IMR-90 (cell line): ENCODE measurements at regions not wholly inside any gene's neighbourhood (a gene's known extent, or its start where the extent isn't known, plus 50 kb on each side); places are given as distances from the start of the nearest gene placed in this dataset.

ENCODE experiments used
- ATAC-seq: fragments of 200-7000 bp; cut with Tn5 transposase; 2 replicates; pipeline ENCODE4 v1.9.1; 2020; ENCODE audit warnings: low read depth, mild to moderate bottlenecking, moderate library complexity
- BruUV-seq: library from RNA; stranded (reverse); fragments of 400-500 nt; replicated peaks from 2 replicates; lab custom pipeline; 2021; lab: Mats Ljungman, UMichigan
- CTCF ChIA-PET: fragments of 300-600 bp; formaldehyde crosslinking; extraction: SDS; loops from one replicate; lab custom pipeline; 2021; ENCODE audit warnings: antibody characterized with exemption; lab: Yijun Ruan, JAX
- POLR2A ChIA-PET: fragments of 300-600 bp; sonication (Branson Sonifier 250); formaldehyde crosslinking; loops from one replicate; lab custom pipeline; 2022; ENCODE audit warnings: antibody characterized with exemption; ENCODE audit not compliant: unreplicated experiment; lab: Charles Lee
- DNase-seq: peaks from one replicate; pipeline ENCODE4 v3.0.0; 2013
- H2AFZ ChIP-seq: replicated peaks from 2 replicates; pipeline ENCODE3; 2013; ENCODE audit warnings: low read length, mild to moderate bottlenecking; ENCODE audit not compliant: poor library complexity
- H2AK5ac ChIP-seq: 2 replicates; pipeline ENCODE4 v1.6.1; 2013; ENCODE audit warnings: low read depth, low read length, inconsistent platforms
- H2AK9ac ChIP-seq: replicated peaks from 2 replicates; pipeline ENCODE3; 2013; ENCODE audit warnings: mild to moderate bottlenecking, low read depth, low read length, moderate library complexity; ENCODE audit not compliant: poor library complexity
- H2BK120ac ChIP-seq: 2 replicates; pipeline ENCODE4 v1.6.1; 2013; ENCODE audit warnings: low read depth, low read length, inconsistent platforms
- H2BK15ac ChIP-seq: 3 replicates; pipeline ENCODE4 v1.6.1; 2013; ENCODE audit warnings: low read depth, low read length, inconsistent platforms
- H2BK20ac ChIP-seq: 2 replicates; pipeline ENCODE4 v1.6.1; 2013; ENCODE audit warnings: low read depth, mild to moderate bottlenecking, inconsistent platforms, low read length, moderate library complexity
- H2BK5ac ChIP-seq: 2 replicates; pipeline ENCODE4 v1.6.1; 2013; ENCODE audit warnings: mild to moderate bottlenecking, low read depth, low read length, inconsistent platforms; ENCODE audit not compliant: poor library complexity, severe bottlenecking
- H3K14ac ChIP-seq: replicated peaks from 2 replicates; pipeline ENCODE4 v1.6.1; 2013; ENCODE audit warnings: low read depth, low read length, inconsistent platforms
- H3K18ac ChIP-seq: 2 replicates; pipeline ENCODE4 v1.6.1; 2013; ENCODE audit warnings: low read depth, low read length, control low read depth
- H3K23ac ChIP-seq: 2 replicates; pipeline ENCODE4 v1.6.1; 2013; ENCODE audit warnings: low read depth, low read length, inconsistent platforms
- H3K27ac ChIP-seq: 2 replicates; pipeline ENCODE4 v1.5.1; 2013; ENCODE audit warnings: mild to moderate bottlenecking, control low read depth, low read length; ENCODE audit not compliant: insufficient read depth
- H3K27me3 ChIP-seq: 2 replicates; pipeline ENCODE4 v1.6.1; 2013; ENCODE audit warnings: low read length; ENCODE audit not compliant: control insufficient read depth, insufficient read depth
- H3K36me3 ChIP-seq: 2 replicates; pipeline ENCODE4 v1.6.1; 2013; ENCODE audit warnings: low read length, mixed read lengths; ENCODE audit not compliant: control insufficient read depth, insufficient read depth
- H3K4ac ChIP-seq: 2 replicates; pipeline ENCODE4 v1.6.1; 2013; ENCODE audit warnings: low read depth, low read length, inconsistent platforms
- H3K4me1 ChIP-seq: 2 replicates; pipeline ENCODE4 v1.6.1; 2013; ENCODE audit warnings: low read length, mixed read lengths; ENCODE audit not compliant: control insufficient read depth, insufficient read depth
- H3K4me2 ChIP-seq: 2 replicates; pipeline ENCODE4 v1.6.1; 2013; ENCODE audit warnings: low read depth, mild to moderate bottlenecking, control low read depth, low read length, moderate library complexity
- H3K4me3 ChIP-seq: 2 replicates; pipeline ENCODE4 v1.5.1; 2013; ENCODE audit warnings: low read depth, mild to moderate bottlenecking, control low read depth, low read length, moderate library complexity; ENCODE audit not compliant: insufficient read depth
- H3K56ac ChIP-seq: 2 replicates; pipeline ENCODE4 v1.6.1; 2013; ENCODE audit warnings: low read length, inconsistent platforms; ENCODE audit not compliant: insufficient read depth; ENCODE audit errors: extremely low read depth
- H3K79me1 ChIP-seq, 2 experiments: 2 replicates each; pipeline ENCODE4 v1.6.1; 2013; ENCODE audit warnings: low read length in 2 of 2, inconsistent platforms in 1 of 2, low read depth in 1 of 2
- H3K9ac ChIP-seq: 2 replicates; pipeline ENCODE4 v1.6.1; 2013; ENCODE audit warnings: low read depth, low read length, control low read depth
- H3K9me1 ChIP-seq: 2 replicates; pipeline ENCODE4 v1.6.1; 2013; ENCODE audit warnings: low read length, inconsistent platforms; ENCODE audit not compliant: insufficient read depth
- H3K9me3 ChIP-seq: 2 replicates; pipeline ENCODE4 v1.6.1; 2013; ENCODE audit warnings: low read length; ENCODE audit not compliant: control insufficient read depth, insufficient read depth
- H4K20me1 ChIP-seq: 2 replicates; pipeline ENCODE4 v1.6.1; 2013; ENCODE audit warnings: low read length, inconsistent platforms; ENCODE audit not compliant: insufficient read depth
- H4K5ac ChIP-seq: 2 replicates; pipeline ENCODE4 v1.6.1; 2013; ENCODE audit warnings: mild to moderate bottlenecking, low read depth, low read length, control low read depth
- H4K8ac ChIP-seq, 2 experiments: 2 replicates each; pipeline ENCODE4 v1.6.1; 2013; ENCODE audit warnings: low read depth in 2 of 2, low read length in 2 of 2, control low read depth in 1 of 2, inconsistent platforms in 1 of 2
- H4K91ac ChIP-seq: 2 replicates; pipeline ENCODE4 v1.6.1; 2013; ENCODE audit warnings: low read depth, low read length, inconsistent platforms; ENCODE audit not compliant: insufficient read depth
- BHLHE40 ChIP-seq: fragments of 150-350 bp; IDR thresholded peaks from 2 replicates; pipeline ENCODE4 v1.6.1; 2016; ENCODE audit warnings: mild to moderate bottlenecking, low read depth, low read length
- CEBPB ChIP-seq: IDR thresholded peaks from 2 replicates; pipeline ENCODE4 v1.6.1; 2012; ENCODE audit warnings: low read depth, low read length, improper control_type of control experiment
- CHD1 ChIP-seq: IDR thresholded peaks from 2 replicates; pipeline ENCODE4 v1.6.1; 2012; ENCODE audit warnings: low read depth, low read length, improper control_type of control experiment
- FOS ChIP-seq: fragments of 150-350 bp; IDR thresholded peaks from 2 replicates; pipeline ENCODE4 v1.6.1; 2016; ENCODE audit warnings: low read depth, low read length
- MAFK ChIP-seq: IDR thresholded peaks from 2 replicates; pipeline ENCODE4 v1.6.1; 2012; ENCODE audit warnings: low read depth, low read length, improper control_type of control experiment
- MAZ ChIP-seq: IDR thresholded peaks from 2 replicates; pipeline ENCODE4 v1.6.1; 2012; ENCODE audit warnings: low read depth, mild to moderate bottlenecking, low read length, improper control_type of control experiment, moderate library complexity, borderline replicate concordance
- NFE2L2 ChIP-seq: fragments of 150-350 bp; IDR thresholded peaks from 2 replicates; pipeline ENCODE4 v1.6.1; 2016; ENCODE audit warnings: low read depth, mild to moderate bottlenecking, low read length
- POLR2A ChIP-seq: IDR thresholded peaks from 2 replicates; pipeline ENCODE4 v1.6.1; 2012; ENCODE audit warnings: mild to moderate bottlenecking, low read depth, low read length
- RAD21 ChIP-seq: IDR thresholded peaks from 2 replicates; pipeline ENCODE4 v1.6.1; 2012; ENCODE audit warnings: low read length, improper control_type of control experiment
- RFX5 ChIP-seq: IDR thresholded peaks from 2 replicates; pipeline ENCODE4 v1.8.0; 2012; ENCODE audit warnings: low read depth, mild to moderate bottlenecking, low read length, moderate library complexity
- SMC3 ChIP-seq: fragments of 150-350 bp; IDR thresholded peaks from 2 replicates; pipeline ENCODE4 v1.6.1; 2016; ENCODE audit warnings: low read depth, mild to moderate bottlenecking, antibody characterized with exemption, low read length, moderate library complexity
- WGBS, 2 experiments: methylation state at CpG; one replicate each; pipeline versions ENCODE4 v1.1.5 to v1.1.7; 2013; ENCODE audit warnings: missing lambda C conversion rate in 2 of 2; ENCODE audit not compliant: insufficient read length in 1 of 2; ENCODE audit errors: extremely low coverage in 2 of 2; 5-methylcytosine and 5-hydroxymethylcytosine counted together
- dilution Hi-C: fragments of 300-500 bp; cut with HindIII; formaldehyde crosslinking; loops from one replicate; pipeline ENCODE4 v1.14.3; 2018; ENCODE audit warnings: low sequenced_read_pairs; ENCODE audit not compliant: unreplicated experiment
- in situ Hi-C: fragments of 300-500 bp; cut with MboI; formaldehyde crosslinking; loops from 3 replicates; pipeline ENCODE4 v1.14.3; 2019; ENCODE audit warnings: low sequenced_read_pairs, inconsistent platforms, mixed read lengths
- intact Hi-C: fragments of 100-400 bp; cut with micrococcal nuclease; formaldehyde crosslinking; loops from 2 replicates; pipeline ENCODE4 v1.10.0; 2022
- TF ChIP-seq, protein P1 (sequence below): conservative IDR thresholded peaks from 2 replicates; pipeline ENCODE4 v1.5.1; 2012; ENCODE audit warnings: mild to moderate bottlenecking, low read depth, low read length, improper control_type of control experiment
- TF ChIP-seq, protein P2 (sequence below): fragments of 150-350 bp; IDR thresholded peaks from 2 replicates; pipeline ENCODE4 v1.6.1; 2016; ENCODE audit warnings: low read depth, mild to moderate bottlenecking, low read length, moderate library complexity, borderline replicate concordance

DNA sequence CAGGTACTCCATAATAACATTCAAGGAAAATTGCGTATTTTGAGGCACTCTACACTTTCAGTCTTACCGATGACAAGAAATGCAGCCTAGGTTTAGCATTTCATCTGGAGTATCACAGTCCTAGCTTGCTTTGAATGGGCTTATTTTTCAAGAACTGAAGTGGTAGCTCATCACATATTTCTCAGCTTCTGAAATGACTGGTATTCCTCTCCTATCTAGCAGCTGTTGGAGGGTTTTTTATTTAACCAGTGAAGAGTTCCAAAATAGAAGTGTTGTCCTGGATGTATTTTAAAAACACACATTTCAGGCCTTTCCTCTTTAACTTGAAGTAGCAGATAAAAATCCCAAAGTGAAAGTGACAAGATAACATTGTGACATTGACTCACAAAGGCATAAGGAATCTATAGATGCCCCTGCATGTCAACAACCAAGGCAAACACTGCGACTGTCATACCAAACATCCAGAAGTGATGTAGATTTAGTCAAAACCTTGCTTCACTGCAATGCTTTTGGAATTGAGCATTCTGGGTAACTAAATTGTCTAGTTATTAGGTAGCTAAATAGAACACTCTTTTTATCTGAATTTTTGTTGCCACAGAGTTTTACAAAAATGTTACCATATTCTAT lies 182.2 kb upstream of the FBXO33 start:
- intact Hi-C loops = no loop called here
- BruUV-seq = no TSS peak

More for the DNA sequence above, 182.2 kb upstream of the FBXO33 start:
- Histone ChIP-seq H3K36me3 (no peaks in the 10 kb centered on the region), H2BK5ac (no peak overlapping the region), H3K18ac (no peak overlapping the region), H3K4me2 (no peak overlapping the region), H4K91ac (no peak overlapping the region), H2AK9ac (no peak overlapping the region), H2BK15ac (no peak overlapping the region), H3K4me3 (no peak overlapping the region), H3K14ac (no peak overlapping the region), H2AK5ac (no peak overlapping the region), H4K8ac (no peak overlapping the region), H2BK120ac (no peak overlapping the region), H3K27me3 (no peaks in the 10 kb centered on the region), H3K9me3 (peaks cover 6% of the 10 kb centered on the region; the same call in 1 of the 2 replicates), H3K56ac (no peak overlapping the region), H3K79me1 (no peaks in the 10 kb centered on the region), H2BK20ac (no peak overlapping the region), H4K5ac (no peak overlapping the region), H2AFZ (no peak overlapping the region), H4K20me1 (no peaks in the 10 kb centered on the region), H3K9ac (no peak overlapping the region), H3K9me1 (no peaks in the 10 kb centered on the region), H3K4me1 (no peaks in the 10 kb centered on the region), H3K4ac (no peak overlapping the region), H3K27ac (no peak overlapping the region), H3K23ac (no peak overlapping the region)
- ChIA-PET CTCF (no interaction called here), POLR2A (no interaction called here)
- no peak for TF ChIP-seq CHD1
- no peak for TF ChIP-seq RFX5
- TF ChIP-seq FOS = no peak
- no peak for TF ChIP-seq MAFK
- no peak for TF ChIP-seq RAD21
- no peak for TF ChIP-seq SMC3
- TF ChIP-seq, protein P1, sequence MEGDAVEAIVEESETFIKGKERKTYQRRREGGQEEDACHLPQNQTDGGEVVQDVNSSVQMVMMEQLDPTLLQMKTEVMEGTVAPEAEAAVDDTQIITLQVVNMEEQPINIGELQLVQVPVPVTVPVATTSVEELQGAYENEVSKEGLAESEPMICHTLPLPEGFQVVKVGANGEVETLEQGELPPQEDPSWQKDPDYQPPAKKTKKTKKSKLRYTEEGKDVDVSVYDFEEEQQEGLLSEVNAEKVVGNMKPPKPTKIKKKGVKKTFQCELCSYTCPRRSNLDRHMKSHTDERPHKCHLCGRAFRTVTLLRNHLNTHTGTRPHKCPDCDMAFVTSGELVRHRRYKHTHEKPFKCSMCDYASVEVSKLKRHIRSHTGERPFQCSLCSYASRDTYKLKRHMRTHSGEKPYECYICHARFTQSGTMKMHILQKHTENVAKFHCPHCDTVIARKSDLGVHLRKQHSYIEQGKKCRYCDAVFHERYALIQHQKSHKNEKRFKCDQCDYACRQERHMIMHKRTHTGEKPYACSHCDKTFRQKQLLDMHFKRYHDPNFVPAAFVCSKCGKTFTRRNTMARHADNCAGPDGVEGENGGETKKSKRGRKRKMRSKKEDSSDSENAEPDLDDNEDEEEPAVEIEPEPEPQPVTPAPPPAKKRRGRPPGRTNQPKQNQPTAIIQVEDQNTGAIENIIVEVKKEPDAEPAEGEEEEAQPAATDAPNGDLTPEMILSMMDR = no peak
- no peak for TF ChIP-seq BHLHE40
- no peak for TF ChIP-seq MAZ
- TF ChIP-seq CEBPB = no peak
- TF ChIP-seq, protein P2, sequence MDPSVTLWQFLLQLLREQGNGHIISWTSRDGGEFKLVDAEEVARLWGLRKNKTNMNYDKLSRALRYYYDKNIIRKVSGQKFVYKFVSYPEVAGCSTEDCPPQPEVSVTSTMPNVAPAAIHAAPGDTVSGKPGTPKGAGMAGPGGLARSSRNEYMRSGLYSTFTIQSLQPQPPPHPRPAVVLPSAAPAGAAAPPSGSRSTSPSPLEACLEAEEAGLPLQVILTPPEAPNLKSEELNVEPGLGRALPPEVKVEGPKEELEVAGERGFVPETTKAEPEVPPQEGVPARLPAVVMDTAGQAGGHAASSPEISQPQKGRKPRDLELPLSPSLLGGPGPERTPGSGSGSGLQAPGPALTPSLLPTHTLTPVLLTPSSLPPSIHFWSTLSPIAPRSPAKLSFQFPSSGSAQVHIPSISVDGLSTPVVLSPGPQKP = no peak
- no peak for TF ChIP-seq POLR2A
- TF ChIP-seq NFE2L2 = no peak
- WGBS, 2 experiments = no CpG with 5 or more reads among the region's 3 CpGs
- in situ Hi-C loops = no loop called here
- no peak for ATAC-seq
- dilution Hi-C loops = no loop called here
- DNase-seq = no peak
